ENCODE measurements at regions not wholly inside any gene's neighbourhood (a gene's known extent, or its start where the extent isn't known, plus 50 kb on each side); places are given as distances from the start of the nearest gene placed in this dataset.

DNA sequence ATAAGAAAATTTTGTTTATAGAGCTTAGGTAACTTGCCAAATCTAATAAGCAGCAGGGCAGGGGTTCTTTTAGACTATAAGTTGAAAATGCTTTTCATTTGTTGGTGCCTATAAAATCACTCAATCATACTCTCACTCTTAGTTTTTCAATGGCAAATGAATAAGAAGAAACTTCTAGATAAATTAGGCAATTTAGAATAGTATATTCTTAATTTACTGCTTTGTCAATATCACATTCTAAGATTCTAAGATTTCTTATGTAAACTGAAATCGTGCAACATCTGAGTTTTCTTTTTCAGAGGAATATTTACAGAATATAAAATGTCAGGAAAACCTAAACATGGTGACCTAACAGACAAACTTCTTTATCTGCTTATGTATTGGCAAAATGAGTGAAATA, 849.0 kb downstream of the DTWD2 start:
- TF ChIP-seq, protein P1, sequence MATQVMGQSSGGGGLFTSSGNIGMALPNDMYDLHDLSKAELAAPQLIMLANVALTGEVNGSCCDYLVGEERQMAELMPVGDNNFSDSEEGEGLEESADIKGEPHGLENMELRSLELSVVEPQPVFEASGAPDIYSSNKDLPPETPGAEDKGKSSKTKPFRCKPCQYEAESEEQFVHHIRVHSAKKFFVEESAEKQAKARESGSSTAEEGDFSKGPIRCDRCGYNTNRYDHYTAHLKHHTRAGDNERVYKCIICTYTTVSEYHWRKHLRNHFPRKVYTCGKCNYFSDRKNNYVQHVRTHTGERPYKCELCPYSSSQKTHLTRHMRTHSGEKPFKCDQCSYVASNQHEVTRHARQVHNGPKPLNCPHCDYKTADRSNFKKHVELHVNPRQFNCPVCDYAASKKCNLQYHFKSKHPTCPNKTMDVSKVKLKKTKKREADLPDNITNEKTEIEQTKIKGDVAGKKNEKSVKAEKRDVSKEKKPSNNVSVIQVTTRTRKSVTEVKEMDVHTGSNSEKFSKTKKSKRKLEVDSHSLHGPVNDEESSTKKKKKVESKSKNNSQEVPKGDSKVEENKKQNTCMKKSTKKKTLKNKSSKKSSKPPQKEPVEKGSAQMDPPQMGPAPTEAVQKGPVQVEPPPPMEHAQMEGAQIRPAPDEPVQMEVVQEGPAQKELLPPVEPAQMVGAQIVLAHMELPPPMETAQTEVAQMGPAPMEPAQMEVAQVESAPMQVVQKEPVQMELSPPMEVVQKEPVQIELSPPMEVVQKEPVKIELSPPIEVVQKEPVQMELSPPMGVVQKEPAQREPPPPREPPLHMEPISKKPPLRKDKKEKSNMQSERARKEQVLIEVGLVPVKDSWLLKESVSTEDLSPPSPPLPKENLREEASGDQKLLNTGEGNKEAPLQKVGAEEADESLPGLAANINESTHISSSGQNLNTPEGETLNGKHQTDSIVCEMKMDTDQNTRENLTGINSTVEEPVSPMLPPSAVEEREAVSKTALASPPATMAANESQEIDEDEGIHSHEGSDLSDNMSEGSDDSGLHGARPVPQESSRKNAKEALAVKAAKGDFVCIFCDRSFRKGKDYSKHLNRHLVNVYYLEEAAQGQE (IDR thresholded peaks at IDR 0.05; ENCODE audit: low read depth, low read length), result no peak
- no peak for TF ChIP-seq POLR2A (IDR thresholded peaks at IDR 0.05; ENCODE audit: low read depth, low read length)
- TF ChIP-seq, protein P2, sequence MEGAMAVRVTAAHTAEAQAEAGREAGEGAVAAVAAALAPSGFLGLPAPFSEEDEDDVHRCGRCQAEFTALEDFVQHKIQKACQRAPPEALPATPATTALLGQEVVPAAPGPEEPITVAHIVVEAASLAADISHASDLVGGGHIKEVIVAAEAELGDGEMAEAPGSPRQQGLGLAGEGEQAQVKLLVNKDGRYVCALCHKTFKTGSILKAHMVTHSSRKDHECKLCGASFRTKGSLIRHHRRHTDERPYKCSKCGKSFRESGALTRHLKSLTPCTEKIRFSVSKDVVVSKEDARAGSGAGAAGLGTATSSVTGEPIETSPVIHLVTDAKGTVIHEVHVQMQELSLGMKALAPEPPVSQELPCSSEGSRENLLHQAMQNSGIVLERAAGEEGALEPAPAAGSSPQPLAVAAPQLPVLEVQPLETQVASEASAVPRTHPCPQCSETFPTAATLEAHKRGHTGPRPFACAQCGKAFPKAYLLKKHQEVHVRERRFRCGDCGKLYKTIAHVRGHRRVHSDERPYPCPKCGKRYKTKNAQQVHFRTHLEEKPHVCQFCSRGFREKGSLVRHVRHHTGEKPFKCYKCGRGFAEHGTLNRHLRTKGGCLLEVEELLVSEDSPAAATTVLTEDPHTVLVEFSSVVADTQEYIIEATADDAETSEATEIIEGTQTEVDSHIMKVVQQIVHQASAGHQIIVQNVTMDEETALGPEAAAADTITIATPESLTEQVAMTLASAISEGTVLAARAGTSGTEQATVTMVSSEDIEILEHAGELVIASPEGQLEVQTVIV (IDR thresholded peaks at IDR 0.05; ENCODE audit: borderline replicate concordance, partially characterized antibody), result no peak
- TF ChIP-seq, protein P3, sequence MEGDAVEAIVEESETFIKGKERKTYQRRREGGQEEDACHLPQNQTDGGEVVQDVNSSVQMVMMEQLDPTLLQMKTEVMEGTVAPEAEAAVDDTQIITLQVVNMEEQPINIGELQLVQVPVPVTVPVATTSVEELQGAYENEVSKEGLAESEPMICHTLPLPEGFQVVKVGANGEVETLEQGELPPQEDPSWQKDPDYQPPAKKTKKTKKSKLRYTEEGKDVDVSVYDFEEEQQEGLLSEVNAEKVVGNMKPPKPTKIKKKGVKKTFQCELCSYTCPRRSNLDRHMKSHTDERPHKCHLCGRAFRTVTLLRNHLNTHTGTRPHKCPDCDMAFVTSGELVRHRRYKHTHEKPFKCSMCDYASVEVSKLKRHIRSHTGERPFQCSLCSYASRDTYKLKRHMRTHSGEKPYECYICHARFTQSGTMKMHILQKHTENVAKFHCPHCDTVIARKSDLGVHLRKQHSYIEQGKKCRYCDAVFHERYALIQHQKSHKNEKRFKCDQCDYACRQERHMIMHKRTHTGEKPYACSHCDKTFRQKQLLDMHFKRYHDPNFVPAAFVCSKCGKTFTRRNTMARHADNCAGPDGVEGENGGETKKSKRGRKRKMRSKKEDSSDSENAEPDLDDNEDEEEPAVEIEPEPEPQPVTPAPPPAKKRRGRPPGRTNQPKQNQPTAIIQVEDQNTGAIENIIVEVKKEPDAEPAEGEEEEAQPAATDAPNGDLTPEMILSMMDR (IDR thresholded peaks at IDR 0.05 in 2 of 3, conservative IDR thresholded peaks at IDR 0.05 in 1 of 3; ENCODE audit: control insufficient read depth in 2 of 3, extremely low read depth in 1 of 3, insufficient read depth in 1 of 3, low read depth in 3 of 3, low read length in 3 of 3), result no peak

All from GM12878 (cell line).